HL-60/S4 treated with phorbol 12-myristate 13-acetate at 8.2 ng/mL for 4 days and 3 days (cell line): ENCODE measurements at regions not wholly inside any gene's neighbourhood (a gene's known extent, or its start where the extent isn't known, plus 50 kb on each side); places are given as distances from the start of the nearest gene placed in this dataset.

Source experiments
- in situ Hi-C: fragments of 300-500 bp; cut with MboI; formaldehyde crosslinking; loops from 2 replicates; pipeline ENCODE4 v1.15.0; 2022; ENCODE audit warnings: low sequenced_read_pairs

DNA sequence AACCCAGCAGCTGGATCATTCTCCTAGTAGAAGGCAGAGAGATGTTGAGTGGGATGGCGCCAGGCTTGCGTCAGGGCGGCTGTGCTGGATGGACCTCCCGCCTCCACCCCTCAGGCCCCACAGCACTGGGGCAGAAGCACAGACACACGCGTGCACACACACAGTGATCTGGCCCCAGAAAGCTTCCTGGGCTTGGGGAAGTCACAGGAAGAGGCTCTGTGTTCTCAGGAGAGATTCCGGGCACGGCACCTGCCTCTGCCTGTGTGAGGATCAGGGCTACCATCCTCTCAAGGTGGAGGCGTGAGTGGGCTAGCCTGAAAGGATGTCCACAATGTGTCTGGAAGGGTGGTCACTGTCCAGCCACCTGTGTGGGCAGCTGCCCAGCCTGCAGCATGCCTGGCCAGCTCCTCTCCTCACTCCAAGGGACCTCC lies 229.8 kb upstream of the HS6ST1 start:
- in situ Hi-C loops, result no loop called here

DNA sequence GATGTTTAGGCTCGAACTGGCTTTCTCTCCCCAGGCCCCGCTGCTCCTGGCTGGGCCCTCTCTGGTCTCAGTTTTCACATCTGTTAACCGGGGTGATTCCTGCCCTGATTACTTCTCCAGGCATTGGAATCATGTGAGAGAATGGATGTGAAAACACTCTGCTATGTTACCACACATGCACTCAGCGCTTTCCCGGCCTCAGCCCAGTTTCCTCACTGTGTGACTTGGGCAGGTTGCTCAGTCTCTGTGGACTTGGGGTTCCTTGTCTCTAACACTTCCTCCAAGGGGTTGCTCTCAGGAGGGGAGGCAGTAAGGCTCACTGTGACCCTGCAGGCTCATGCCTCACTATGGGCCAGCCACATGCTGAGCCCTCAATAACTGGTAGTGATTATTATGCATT lies 230.4 kb upstream of the HS6ST1 start:
- in situ Hi-C loops, result no loop called here

DNA sequence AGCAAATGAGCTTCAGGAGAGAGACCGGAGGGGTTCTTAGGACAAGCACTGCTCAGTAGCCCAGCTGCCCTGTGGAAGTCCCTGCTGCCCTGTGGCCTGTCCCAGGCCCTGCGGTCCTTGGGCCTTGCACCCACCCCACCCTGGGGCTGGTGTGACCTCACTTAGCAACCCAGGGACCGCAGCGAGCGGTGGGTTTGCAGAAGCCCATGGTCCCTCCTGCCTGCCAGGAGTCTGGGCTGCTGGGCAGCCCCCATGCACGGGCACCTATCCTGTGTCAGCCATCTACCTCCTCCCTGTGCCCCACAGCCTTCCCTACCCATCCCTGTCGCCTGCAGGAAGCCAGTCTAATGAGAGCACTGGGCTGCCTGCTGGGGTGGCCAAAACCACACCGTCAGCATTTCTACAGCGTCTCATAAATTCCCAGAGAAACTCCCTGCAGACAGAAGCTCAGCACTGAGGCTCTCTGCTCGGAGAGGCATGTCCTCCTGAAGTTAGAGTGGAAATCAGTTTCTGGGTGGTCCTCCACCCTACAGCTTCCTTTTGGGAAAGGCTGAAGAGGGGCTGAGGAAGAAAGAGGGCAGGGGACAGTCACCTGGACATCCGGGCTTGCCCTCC lies 231.1 kb upstream of the HS6ST1 start:
- in situ Hi-C loops, result no loop called here

DNA sequence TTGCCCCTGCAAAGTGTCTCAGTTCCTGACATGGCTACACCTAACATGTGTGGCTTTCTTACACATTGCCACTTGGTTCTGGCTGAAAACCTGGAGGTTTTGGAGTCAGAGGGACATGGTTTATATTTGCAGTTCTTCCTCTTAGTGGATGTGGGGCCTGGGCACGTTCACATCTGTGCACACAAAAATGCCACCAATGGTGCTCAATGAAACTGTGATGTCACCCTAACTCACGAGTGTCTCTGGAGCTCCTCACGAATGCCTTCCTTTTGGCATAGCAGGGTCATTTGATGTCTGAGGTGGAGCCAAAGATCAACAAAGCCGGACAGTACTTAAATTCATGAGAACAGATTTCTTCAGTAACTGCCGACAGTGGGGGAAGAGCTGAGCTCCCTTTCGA lies 231.7 kb upstream of the HS6ST1 start:
- in situ Hi-C loops, result no loop called here

GRCh38 chr2:128550801-128551416 lies 232.2 kb upstream of the HS6ST1 start:
- in situ Hi-C loops, result no loop called here

GRCh38 chr2:128551435-128551834 lies 232.8 kb upstream of the HS6ST1 start:
- in situ Hi-C loops, result no loop called here

DNA sequence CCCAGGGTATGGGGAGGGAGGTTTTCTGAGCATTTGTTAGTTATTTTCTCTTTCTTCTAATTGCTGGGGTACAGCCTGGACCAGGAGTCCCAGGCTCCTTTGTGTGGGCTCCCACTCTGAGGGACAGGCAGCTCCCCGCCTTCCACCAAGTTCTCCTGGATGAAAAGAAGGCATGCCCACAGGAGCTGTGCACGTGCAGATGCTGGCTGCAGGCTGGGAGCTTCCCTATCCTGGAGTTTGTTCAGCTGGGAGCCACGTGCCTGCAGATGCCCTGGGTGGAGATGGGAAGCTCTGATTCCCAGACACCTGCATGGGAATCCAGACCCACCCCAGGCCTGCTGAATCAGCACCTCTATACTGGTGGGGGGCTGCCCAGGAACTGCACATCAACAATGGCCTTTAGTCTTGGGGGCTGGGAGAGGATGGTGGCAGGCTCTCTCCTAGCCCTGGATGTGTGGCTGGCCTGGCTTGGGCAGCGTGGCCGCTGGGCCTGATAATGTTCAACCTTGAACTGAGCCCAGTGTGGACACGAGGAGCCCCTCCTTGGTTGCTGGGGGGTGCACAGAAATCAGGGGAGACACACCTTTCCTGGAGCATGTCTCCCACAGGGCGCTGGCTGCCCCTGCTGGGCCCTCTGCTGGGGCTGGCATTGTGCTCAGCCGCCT lies 233.6 kb upstream of the HS6ST1 start:
- in situ Hi-C loops, result no loop called here

- in situ Hi-C loops, result no loop called here
Measured at GRCh38 chr2:128552806-128553551, 234.3 kb upstream of the HS6ST1 start.

- in situ Hi-C loops, result no loop called here
Measured at GRCh38 chr2:128554151-128554769, 235.6 kb upstream of the HS6ST1 start.

DNA sequence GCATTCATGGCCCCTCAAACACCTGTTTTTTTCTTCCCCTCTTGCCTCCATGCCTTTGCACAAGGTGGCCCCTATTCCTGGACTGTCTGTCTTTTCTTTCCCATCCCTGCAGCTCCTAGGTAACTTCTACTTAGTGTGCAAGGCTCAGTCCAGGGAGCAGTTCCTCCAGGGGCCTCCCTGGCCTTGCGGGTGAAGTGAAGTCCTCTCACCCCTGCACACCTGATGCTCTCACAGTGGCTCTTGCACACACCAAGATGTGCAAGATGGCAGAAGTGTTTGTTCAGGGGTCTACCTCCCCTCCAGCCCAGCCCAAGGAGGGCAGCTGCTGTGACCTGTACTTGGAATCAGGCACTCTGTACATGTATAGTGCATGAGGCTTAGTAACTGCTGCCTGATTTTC lies 236.8 kb upstream of the HS6ST1 start:
- in situ Hi-C loops, result no loop called here

DNA sequence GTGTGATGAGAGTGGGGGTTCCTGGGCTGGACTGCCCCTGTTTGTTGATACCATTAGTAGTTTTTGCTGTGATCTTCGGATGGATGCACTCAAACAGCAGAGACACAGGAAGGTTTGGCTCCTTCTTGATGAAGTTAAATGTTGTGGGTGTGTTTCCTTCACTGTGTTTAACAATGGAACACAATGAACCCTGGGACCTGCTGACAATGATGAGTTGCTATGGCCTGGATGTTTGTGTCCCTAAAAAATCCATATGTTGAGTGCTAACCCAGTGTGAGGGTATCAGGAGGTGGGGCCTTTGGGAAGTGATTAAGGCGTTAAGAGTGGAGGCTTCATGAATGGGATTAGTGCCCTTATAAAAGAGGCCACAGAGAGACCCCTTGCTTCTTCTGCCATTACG lies 237.4 kb upstream of the HS6ST1 start:
- in situ Hi-C loops, result no loop called here

- in situ Hi-C loops, result no loop called here
Measured at GRCh38 chr2:128556633-128557032, 238.0 kb upstream of the HS6ST1 start.

DNA sequence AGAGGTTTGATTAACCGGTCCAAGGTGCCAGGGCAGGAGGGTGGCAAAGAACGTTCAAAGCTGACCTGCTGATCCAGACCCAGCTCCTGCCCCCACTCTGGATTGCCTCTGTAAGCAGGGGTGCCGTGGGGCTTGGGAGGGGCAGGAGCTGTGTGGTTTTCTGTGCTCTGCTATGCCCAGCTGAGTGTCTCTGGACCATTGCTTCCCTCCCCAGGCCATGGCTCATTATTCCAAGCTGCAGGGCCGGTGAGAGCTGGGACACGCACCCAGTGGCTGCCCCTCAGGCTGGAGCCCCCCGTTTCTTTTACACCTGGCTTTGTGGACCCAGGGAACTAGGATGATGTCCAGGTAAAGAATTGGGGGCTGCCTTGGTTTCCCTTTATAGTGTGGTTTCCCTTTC lies 238.4 kb upstream of the HS6ST1 start:
- in situ Hi-C loops, result no loop called here

GRCh38 chr2:128557831-128558241 lies 239.2 kb upstream of the HS6ST1 start:
- in situ Hi-C loops, result no loop called here

DNA sequence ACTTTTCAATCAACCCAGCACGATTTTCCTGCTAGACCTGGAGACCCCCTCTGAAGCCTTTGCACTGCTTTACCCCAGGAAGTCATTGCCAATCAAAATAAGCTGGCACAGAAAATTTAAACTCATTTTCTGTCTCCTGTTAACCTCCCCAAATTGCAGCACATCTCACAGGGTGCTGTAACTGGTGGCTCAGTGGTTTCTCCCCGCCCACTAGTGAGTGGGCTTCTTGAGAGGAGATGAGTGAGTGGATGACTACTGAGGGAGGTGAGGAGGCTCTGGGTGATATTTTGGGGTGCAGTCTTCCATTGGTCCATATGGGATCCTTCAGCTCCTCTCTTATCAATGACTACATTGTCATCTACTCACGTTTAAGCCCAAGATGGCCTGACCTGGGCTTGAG lies 239.8 kb upstream of the HS6ST1 start:
- in situ Hi-C loops, result no loop called here

GRCh38 chr2:128558895-128559532 lies 240.3 kb upstream of the HS6ST1 start:
- in situ Hi-C loops, result no loop called here

DNA sequence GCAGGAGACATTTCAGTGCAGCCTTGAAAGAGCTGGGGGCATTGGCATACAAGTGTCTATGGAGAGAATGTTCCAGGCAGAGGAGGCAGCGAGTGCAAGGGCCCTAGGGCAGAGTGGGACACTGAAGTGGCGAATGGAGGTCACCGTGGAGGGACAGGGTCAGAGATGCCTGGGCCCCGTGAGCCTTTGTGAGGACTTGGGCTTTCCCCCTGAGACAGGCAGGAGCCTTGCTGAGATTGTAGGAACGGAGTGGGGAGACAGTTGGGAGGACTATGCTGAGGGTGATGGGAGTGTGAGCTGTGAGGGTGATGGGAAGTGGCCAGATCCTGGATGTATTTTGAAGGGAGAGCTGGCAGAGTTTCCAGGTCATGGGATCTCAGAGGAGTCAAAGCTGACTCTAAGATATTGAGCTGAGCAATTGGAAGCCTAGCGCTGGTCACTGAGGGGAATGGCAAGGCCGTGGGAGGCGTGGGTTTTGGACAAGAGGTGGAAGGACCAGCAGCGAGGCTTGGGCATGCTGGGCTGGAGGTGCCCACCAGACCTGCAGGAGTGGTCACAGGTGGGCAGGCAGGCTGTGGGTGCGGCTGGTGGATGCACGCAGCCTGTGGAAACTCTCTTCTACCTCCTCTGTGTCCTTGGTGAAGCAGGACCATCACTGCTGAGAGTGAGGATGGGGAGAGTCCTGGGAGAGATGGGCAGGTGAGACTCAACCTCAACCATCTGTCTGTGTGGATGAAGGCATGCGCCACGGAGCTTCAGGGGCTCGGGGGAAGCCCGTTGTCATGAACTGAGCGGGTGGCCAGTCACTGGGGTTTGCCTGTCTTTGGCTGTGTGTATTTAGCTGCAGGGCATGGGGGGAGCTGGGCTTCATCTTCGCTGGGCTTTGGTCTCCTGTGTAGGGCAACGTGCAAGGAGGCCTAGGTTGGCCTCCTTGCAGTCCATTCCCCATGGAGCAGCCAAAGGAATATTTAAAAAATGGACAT lies 241.2 kb upstream of the HS6ST1 start:
- in situ Hi-C loops, result no loop called here

DNA sequence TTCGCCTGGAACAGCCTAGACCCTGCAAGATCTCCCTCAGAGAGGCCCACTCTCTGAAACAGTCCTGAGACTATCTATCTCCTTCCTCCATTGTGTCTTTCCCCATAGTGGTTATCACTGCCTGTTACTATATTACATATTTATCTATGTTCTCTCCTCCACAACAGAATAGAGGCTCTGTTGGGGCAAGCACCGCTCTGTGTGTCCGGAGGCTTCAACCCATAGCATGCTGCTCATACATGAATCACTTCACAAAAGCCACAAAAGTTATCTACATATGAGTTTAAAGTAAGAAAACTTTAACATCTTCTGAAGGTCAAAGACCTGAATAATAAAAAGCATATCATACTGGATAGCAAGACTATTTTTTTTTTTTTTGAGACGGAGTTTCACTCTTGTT lies 242.1 kb upstream of the HS6ST1 start:
- in situ Hi-C loops, result no loop called here

- in situ Hi-C loops, result no loop called here
Measured at GRCh38 chr2:128562471-128563347, 244.0 kb upstream of the HS6ST1 start.
